RWPE2 (cell line): ENCODE measurements at regions not wholly inside any gene's neighbourhood (a gene's known extent, or its start where the extent isn't known, plus 50 kb on each side); places are given as distances from the start of the nearest gene placed in this dataset.
"Not testable (repeated sequence)": the region's sequence is repeated elsewhere in the genome, so short reads cannot be mapped to it uniquely, and the experiment has no call there.

Source experiments
- ATAC-seq: fragments of 200-7000 bp; cut with Tn5 transposase; 3 replicates; pipeline ENCODE4 v1.9.1; 2021; ENCODE audit warnings: low read depth
- DNase-seq: peaks from one replicate; pipeline ENCODE4 v3.0.0-alpha.2; 2020; ENCODE audit warnings: low spot score
- H3K27ac ChIP-seq: fragments of 450-650 bp; 2 replicates; pipeline ENCODE4 v1.5.1; 2017; ENCODE audit warnings: mild to moderate bottlenecking; ENCODE audit not compliant: poor library complexity, severe bottlenecking
- H3K27me3 ChIP-seq: fragments of 250-450 bp; sonication (Bioruptor Pico); 2 replicates; pipeline ENCODE4 v1.5.1; 2021; ENCODE audit warnings: mild to moderate bottlenecking, moderate library complexity; ENCODE audit not compliant: insufficient read depth, poor library complexity, severe bottlenecking
- H3K36me3 ChIP-seq: fragments of 250-450 bp; sonication (Bioruptor Pico); 2 replicates; pipeline ENCODE4 v1.5.1; 2020; ENCODE audit warnings: low read depth, mild to moderate bottlenecking, moderate library complexity
- H3K4me1 ChIP-seq: fragments of 250-450 bp; sonication (Bioruptor Pico); 2 replicates; pipeline ENCODE4 v1.5.1; 2021; ENCODE audit warnings: mild to moderate bottlenecking, moderate library complexity; ENCODE audit not compliant: insufficient read depth, poor library complexity, severe bottlenecking
- H3K4me3 ChIP-seq: fragments of 250-450 bp; sonication (Bioruptor Pico); 2 replicates; pipeline ENCODE4 v1.5.1; 2021; ENCODE audit warnings: mild to moderate bottlenecking, moderate library complexity; ENCODE audit not compliant: severe bottlenecking
- H3K9me3 ChIP-seq: fragments of 250-450 bp; sonication (Bioruptor Pico); 2 replicates; pipeline ENCODE4 v1.5.1; 2021; ENCODE audit warnings: mild to moderate bottlenecking, moderate library complexity; ENCODE audit not compliant: severe bottlenecking
- TF ChIP-seq, protein P1 (sequence below): fragments of 450-650 bp; IDR thresholded peaks from one replicate; pipeline ENCODE4 v1.5.1; 2017; ENCODE audit warnings: mild to moderate bottlenecking, moderate library complexity; ENCODE audit not compliant: poor library complexity, severe bottlenecking

DNA sequence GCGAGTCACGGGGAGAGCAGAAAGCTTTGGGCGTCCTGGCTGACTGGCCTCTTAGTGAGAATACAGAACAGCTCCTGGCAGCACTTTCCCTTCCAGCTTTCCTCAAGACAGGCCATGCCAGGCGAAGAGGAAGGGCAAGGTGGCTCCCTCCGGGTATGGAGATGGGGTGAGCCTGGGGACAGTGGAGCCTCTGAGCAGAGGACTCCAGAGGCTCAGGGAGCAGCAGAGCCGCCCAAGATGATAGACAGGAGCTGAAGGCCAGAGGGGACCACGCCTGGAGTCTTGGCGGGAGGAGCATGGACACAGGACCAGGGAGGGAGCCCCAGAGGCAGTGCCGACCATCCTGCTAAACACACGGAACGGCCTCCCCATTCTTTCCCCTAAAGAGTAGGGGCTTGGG is 229.1 kb downstream of the TM9SF2 start:
- DNase-seq = no peak

DNA sequence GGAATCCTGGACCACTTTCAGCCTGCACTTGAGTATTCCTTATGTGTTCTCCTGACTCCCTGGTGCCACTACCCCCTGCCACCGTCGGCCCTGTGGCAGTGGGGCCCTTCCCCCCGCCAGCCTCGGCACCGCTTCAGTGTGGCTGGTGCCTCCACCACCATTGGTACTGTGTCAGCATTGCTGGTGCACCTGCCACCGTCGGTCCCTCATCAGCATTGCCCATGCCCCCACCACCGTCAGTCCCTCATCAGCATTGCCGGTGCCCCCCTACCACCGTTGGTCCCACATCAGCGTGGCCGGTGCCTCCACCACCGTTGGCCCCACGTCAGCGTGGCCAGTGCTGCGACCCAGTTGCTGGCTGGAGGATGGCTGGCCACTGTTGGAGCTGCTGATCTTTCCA is 228.5 kb downstream of the TM9SF2 start:
- ATAC-seq (no peak), DNase-seq (no peak)
- Histone ChIP-seq H3K9me3 (no peaks in the 10 kb centered on the region), H3K27ac (no peak overlapping the region), H3K36me3 (no peaks in the 10 kb centered on the region), H3K4me1 (no peaks in the 10 kb centered on the region), H3K27me3 (no peaks in the 10 kb centered on the region), H3K4me3 (no peak overlapping the region)
- TF ChIP-seq, protein P1, sequence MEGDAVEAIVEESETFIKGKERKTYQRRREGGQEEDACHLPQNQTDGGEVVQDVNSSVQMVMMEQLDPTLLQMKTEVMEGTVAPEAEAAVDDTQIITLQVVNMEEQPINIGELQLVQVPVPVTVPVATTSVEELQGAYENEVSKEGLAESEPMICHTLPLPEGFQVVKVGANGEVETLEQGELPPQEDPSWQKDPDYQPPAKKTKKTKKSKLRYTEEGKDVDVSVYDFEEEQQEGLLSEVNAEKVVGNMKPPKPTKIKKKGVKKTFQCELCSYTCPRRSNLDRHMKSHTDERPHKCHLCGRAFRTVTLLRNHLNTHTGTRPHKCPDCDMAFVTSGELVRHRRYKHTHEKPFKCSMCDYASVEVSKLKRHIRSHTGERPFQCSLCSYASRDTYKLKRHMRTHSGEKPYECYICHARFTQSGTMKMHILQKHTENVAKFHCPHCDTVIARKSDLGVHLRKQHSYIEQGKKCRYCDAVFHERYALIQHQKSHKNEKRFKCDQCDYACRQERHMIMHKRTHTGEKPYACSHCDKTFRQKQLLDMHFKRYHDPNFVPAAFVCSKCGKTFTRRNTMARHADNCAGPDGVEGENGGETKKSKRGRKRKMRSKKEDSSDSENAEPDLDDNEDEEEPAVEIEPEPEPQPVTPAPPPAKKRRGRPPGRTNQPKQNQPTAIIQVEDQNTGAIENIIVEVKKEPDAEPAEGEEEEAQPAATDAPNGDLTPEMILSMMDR = no peak

More for the DNA sequence above, 229.1 kb downstream of the TM9SF2 start:
- H3K4me3 ChIP-seq = no peak overlapping the region
- H3K27ac ChIP-seq = no peak overlapping the region
- no peak for ATAC-seq
- H3K36me3 ChIP-seq = no peaks in the 10 kb centered on the region
- no peaks in the 10 kb centered on the region for H3K27me3 ChIP-seq
- H3K4me1 ChIP-seq = no peaks in the 10 kb centered on the region
- H3K9me3 ChIP-seq = no peaks in the 10 kb centered on the region
- TF ChIP-seq, protein P1 = no peak

DNA sequence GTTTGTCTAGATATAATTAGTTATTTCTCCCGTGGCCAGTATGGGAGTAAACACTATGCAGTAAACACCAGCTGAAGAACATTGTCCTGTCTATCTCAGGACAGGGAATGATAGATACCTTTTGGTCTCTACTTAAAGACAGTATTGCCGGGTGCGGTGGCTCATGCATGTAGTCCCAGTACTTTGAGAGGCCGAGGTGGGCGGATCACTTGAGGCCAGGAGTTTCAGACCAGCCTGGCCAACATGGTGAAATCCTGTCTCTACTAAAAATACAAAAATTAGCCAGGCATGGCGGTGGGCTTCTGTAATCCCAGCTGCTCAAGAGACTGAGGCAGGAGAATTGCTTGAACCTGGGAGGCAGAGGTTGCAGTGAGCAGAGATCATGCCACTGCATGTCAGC is 226.4 kb downstream of the TM9SF2 start:
- not testable (repeated sequence) for H3K4me1 ChIP-seq, ATAC-seq, H3K27ac ChIP-seq, H3K36me3 ChIP-seq, H3K9me3 ChIP-seq, H3K4me3 ChIP-seq, DNase-seq, H3K27me3 ChIP-seq

DNA sequence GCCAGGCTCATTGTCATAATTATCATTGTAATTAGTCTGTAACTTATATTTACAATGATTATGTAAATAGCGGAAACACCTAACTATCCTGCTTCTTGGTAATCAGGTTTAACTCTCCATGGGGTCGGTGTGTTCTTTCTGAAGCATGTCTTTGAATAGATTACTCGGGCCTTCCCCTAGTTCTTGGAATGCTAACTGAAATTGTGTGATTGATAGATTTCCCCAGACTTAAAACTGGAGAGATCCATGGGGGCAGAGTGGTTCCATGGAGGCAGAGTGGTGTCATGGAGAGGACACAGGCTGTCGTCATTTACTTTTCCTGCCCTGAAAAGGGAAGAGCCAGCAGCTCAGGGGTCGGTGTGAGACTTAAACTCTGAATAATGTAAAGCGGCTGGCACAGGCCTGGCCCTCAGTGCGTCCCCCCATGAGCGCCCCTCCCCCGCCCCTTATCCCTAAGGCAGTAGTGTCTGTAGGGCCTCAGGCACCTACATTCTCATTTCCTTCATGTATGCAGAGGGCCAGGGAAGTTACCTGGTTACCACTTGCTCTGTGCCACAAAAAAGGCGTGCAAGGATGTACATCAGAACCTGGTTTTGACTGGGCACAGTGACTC is 225.1 kb downstream of the TM9SF2 start:
- no peak for ATAC-seq
- no peak overlapping the region for H3K4me3 ChIP-seq
- no peaks in the 10 kb centered on the region for H3K27me3 ChIP-seq
- no peaks in the 10 kb centered on the region for H3K9me3 ChIP-seq
- TF ChIP-seq, protein P1 = no peak
- no peak overlapping the region for H3K27ac ChIP-seq
- no peak for DNase-seq
- H3K36me3 ChIP-seq = no peaks in the 10 kb centered on the region
- no peaks in the 10 kb centered on the region for H3K4me1 ChIP-seq

DNA sequence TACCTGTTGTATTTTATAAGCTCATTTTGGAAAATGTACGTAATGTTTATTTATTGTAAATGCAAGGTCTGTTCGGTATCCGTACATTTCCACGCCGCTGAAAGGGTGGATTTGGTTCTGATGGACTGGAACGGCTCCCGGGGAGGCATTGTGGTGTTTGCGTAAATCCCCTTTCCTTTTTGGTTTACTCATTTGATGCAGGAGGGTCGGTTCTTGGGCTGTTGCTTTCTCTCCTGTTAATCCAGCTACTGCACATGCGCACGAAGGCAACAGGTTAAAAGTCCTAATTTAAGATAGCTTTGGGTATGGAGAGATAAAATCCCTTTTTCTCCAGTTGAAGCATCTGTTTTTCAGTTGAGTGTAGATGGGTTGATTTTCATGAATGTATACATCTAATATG is 224.4 kb downstream of the TM9SF2 start:
- Histone ChIP-seq H3K27ac (no peak overlapping the region), H3K4me1 (no peaks in the 10 kb centered on the region), H3K27me3 (no peaks in the 10 kb centered on the region), H3K9me3 (no peaks in the 10 kb centered on the region), H3K36me3 (no peaks in the 10 kb centered on the region), H3K4me3 (no peak overlapping the region)
- TF ChIP-seq, protein P1 = no peak
- no peak for ATAC-seq
- DNase-seq = no peak
